HG03558 (cell line): ENCODE measurements at regions not wholly inside any gene's neighbourhood (a gene's known extent, or its start where the extent isn't known, plus 50 kb on each side); places are given as distances from the start of the nearest gene placed in this dataset.

ENCODE experiments used
- ATAC-seq: cut with Tn5 transposase; IDR thresholded peaks from one replicate; pipeline ENCODE4 v1.9.1; 2021; ENCODE audit warnings: moderate number of reproducible peaks; ENCODE audit not compliant: unreplicated experiment; ENCODE audit errors: extremely low read depth

DNA sequence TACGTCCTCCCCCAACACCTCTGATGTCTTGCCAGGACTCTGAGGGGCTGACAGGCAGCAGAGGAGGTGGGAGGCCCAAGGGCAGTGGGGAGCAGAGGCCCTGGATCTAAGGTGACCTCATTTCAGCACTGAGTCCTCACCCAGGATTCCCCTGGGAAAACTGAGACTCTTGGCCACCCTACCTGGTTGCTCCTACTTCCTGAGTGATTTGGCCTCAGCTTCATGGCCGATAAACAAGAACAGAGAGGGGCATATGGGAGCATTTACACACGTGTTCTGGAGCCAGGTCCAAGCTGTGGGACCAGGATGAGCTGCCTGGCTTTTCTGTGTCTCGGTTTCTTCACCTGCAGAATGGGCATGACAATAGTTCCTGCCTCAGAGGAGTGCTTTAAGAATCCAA lies 133.8 kb downstream of the ANKRD60 start:
- ATAC-seq: no peak

DNA sequence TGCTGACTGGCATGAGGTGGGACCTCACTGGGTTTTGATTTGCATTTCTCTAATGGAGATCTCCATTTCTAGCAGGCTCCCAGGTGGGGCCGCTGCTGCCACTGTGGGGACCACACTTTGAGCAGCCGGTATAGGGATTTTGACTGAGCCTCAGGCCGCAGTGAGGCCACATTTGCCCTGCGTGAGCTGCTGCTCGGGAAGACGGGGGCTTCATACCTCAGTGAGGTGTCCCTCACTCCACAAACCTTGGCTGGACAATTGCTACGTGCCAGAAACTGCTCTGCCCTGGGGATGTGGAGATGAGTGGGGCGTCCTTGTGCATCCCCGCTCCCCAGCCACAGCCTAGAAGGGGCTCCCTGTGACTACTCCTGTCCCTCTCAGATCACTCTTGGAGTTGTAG lies 134.3 kb downstream of the ANKRD60 start:
- ATAC-seq: no peak

DNA sequence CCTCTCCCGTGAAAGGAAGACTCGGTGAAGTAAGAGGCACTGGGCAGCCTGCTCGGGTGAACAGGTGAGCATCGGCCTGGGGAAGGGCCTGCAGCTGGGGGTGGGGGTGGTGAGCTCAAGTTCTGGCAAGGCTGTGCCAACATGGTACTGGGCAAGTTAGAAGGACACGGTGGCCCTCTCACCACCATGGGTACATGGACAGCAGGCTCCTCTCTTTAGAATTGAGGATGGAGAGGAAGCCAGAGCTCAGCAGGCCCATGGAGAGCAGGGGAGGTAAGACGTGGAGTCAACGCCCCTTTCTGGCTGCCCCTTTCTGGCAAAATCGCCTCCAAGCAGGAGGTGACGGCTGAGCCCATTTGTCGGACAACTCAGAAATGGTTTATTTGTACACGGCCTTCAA lies 135.6 kb downstream of the ANKRD60 start:
- ATAC-seq: no peak

DNA sequence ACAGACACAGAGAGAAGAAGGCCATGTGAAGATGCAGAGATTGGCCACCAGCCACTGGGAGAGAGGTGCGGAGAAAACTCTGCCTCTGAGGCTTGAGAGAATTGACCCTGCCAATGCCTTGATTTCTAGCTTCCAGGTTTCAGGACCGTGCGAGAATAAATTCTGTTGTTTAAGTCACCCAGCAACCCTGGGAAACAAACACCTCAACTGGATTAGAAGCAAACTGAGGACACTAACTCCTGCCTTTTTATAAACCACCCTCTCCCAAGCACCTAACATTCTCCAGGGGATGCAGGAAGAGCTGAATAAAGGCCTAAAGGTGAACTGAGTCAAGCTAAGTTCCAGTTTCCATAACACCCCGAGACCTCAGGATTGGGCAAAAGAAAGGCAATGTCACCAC lies 136.1 kb downstream of the ANKRD60 start:
- no peak for ATAC-seq

DNA sequence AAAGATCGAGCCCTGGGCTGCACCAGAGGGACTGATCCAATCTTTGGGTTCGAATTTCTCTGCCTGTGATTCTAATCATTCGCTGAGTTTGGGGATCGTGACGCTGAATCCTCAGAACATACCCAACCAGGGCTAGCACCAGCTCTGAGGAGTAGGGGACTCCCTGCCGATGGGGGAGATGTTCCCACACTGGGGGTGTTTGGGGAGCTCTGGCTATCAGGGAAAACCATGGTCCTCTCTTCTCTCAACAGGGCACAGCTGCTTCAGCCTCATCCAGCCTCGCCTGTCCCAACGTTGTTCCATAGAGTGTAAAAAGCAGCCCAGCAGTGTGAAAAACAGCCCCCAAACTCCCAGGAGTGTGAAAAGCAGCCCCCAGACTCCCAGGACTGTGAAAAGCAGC lies 136.6 kb downstream of the ANKRD60 start:
- no peak for ATAC-seq

DNA sequence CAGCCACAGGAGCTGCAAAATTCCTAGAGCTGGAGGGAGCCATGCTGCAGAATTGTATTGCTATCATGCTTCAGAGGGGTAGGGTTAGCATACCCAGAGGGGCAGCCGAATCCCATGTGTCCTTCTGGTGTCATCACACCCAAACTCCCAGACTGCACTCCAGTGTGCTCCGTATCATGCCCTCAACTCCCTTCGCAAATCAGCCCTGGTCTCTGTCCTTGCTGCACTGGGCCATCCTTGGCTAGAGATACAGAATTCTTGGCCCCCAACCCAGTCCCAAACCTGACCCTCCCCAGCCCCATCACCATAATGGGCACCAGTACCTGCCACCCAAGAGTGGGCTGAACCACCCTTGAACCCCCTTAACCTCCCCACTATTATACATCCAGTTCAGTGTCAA lies 138.3 kb downstream of the ANKRD60 start:
- ATAC-seq: no peak

DNA sequence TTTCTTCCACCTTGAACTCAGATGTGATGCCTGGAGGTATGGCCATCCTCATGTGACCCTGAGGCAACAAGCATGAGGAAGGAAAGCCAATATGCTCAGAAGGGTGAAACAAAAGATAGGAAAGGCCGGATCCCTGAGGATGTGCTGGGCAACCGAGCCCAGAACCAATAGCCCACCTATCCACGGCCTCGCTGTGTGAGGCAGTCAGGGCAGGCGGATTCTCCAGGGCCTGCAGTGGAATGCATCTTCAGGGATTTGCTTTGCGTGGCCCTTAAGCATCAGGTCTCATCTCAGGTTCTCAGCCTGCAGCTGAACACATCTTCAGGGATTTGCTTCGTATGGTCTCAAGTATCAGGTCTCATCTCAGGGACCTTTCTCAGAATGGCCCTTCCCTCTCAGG lies 139.8 kb downstream of the ANKRD60 start:
- ATAC-seq: no peak

DNA sequence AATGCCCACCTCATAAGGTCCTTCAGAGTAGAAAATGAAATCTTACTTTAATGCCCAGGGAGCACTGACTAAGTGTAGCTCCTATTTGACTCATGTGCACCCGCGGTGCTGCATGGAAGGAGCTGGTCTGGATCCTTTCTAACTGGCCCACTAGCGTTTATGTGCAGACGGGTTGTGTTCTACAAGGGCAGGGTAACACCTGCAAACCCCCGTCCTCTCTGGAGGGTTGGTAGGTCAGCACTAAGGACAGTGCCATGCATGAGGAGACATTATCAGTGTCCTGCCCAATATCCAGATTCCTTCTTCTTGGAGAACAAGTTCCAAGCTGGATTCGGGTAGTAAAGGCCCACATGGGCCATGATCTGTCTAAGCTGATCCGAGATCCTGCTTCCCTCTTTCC lies 140.3 kb downstream of the ANKRD60 start:
- no peak for ATAC-seq

DNA sequence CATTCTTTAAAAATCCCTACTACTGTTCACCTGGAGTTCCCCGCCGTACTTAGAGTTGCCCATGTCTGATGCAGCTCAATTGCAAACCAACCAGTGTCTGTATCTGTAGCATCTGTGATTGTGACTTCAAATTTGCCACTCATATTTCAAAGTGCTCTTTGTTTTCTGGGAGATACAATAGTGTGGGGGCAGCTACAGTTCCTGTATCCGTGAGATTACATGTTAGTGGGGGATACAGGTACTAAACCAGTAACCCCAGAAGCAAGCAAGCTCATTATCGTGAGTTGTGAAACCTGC lies 140.9 kb downstream of the ANKRD60 start:
- no peak for ATAC-seq

DNA sequence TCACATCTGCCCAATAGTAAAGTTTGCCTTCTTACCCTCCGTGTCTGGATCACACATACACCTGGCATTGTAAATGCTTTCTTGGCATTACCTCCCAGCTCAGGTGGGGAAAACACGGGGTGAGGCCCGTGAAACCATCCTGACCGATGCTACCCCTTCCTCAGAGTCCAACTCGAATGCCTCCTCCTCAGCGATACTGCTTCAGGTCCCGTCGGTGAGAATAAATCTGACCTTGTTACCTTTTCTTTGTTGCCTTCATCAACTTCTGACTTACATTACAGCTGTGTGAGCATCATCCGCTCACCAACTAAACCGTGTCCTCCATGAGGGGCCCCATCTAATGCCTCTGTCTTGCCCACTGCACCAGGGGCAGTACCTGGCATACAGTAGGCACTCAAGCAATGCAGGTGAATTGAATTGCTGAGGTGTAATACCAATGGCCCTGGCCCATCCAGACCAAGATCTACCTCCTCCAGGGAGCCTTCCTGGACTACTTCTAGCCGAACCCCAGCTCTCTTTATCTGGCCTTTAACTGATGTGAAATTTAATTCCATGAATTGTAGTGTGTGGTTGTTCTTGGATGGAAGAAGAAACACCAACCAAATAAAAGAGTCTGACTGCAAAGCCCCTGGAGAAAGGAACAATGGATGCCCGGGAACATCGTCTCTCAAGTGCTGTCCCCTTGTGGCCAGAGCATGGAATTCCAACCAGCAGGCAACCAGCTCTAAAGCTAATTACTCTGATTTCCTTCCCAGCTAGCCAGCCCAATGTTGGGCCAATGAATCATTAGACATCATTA lies 141.5 kb downstream of the ANKRD60 start:
- ATAC-seq: no peak

DNA sequence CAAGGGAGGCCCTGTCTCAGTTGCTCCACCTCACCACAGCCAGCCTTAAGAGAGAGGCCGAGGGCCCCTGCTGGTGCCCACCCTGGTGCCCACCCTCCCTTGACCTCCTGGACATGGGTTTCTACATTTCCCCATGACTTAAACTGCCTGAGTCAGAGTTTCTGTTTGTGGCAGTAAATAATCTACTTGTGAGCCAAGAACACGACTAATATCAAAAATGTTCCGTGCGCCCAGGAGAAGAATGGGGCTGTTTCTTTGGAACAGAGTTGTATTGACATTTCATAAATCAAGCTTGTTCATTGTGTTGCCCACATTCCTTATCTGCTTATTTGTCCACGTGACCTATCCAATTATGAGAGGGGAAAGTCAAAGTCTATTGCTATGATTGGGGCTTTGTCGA lies 143.5 kb downstream of the ANKRD60 start:
- no peak for ATAC-seq

DNA sequence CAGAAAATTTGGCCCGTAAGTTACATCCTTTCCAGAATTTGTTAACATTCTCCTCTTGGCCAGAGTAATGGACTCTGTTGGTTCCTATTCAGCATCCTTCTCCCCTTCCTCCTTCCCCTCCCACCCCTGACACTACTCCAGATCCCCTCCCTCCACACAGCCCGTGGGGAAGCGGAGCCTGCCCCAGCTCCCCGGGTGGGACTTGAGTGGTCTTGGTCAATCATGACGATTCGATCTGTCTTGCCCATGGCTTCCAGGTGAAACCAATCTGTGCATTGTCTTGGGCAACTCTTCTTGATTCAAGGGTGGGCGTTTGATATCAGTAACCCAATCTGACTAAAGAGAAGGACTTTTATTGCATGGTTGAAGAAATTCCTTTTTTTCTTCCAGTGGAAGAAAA lies 143.9 kb downstream of the ANKRD60 start:
- ATAC-seq: no peak

DNA sequence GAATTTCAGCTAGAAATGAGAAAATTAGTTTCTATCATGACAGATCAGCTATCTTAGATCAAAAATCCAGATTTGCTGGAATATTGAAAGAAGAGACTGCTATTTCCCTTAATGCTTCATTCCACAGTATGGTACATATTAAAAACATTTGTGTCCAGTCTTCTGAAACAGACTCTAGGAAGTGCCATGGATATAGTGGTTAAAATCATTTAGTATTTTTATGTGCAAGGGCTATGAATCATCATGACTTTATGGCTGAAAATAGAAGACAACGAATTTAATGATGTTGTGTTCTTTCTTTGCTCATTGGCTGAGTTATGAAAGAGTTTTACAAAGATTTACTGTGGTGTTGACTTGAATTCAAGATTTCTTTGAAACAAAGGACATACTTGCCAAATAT lies 146.6 kb downstream of the ANKRD60 start:
- no peak for ATAC-seq

DNA sequence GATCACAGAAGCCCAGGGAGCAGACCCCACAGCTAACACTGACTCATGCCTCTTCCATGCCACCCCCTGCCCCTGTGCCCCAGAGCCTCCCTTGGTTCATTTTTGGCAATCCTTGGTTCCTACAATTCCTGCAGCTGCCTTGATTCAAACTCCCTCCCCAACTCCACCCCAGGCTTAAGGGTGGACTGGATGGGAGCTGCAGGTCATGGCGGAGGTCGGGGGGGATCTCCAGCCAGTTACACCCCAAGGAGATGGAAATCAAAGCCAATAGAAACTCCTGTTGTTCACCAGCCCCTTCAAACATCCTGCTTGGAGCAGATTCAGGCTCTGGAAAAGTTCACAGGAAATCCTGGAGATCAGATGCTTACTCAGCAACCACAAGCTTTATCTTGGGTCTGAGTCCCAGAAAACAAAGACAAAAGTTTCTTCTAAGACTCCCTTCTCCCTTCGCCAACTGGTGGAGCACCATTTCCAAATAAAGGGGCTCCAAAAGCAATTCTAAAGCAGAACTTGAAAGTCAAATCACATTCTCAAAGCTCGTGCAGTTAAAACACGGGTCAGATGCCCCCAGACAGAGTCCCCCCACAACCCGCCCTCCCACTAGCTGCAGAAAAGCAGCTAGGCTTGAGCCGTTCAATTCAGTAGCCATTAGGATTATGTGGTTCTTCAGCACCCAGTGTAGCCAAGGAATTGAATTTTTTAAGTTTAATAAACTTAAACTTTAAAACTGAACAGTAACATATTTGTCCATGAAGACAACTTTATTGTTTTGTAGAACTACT lies 149.5 kb downstream of the ANKRD60 start:
- ATAC-seq: no peak

DNA sequence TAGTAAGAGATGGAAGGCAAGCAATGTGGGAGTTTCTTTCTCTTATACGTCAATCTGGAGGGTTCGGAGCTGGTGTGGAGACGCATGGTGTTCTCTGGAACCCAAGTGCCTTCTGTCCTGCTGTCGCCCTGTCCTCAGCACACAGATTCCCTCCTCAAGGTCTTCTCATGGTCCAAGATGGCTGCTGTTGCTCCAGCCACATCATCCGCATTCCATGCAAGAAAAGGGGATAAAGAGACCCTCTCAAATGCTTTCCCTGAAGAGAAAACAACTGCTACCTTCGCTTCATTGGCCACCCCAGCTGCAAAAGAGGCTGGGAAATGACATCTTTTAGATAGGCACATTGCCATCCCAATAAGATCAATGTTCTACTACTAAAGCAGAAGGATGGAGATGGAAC lies 151.2 kb downstream of the ANKRD60 start:
- ATAC-seq: no peak

DNA sequence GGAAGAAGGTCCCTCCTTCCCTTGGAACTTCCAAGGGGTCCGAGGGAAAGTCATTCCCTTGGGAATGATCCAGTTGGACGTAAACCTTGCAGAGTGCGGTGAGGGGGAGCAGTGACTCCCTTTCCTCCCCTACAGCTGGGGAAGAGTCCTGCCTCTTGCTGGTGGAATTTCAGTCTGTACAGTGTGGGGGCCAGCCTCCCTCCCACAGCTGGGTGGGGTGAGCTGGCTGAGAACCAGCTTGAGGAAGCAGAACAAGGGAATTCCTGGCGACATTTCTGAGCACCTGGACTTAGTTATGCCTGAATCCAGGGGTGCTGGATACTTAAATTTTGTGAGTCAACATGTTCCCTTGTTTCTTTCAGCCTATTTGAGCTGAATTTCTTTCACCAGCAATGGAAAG lies 152.0 kb downstream of the ANKRD60 start:
- no peak for ATAC-seq

DNA sequence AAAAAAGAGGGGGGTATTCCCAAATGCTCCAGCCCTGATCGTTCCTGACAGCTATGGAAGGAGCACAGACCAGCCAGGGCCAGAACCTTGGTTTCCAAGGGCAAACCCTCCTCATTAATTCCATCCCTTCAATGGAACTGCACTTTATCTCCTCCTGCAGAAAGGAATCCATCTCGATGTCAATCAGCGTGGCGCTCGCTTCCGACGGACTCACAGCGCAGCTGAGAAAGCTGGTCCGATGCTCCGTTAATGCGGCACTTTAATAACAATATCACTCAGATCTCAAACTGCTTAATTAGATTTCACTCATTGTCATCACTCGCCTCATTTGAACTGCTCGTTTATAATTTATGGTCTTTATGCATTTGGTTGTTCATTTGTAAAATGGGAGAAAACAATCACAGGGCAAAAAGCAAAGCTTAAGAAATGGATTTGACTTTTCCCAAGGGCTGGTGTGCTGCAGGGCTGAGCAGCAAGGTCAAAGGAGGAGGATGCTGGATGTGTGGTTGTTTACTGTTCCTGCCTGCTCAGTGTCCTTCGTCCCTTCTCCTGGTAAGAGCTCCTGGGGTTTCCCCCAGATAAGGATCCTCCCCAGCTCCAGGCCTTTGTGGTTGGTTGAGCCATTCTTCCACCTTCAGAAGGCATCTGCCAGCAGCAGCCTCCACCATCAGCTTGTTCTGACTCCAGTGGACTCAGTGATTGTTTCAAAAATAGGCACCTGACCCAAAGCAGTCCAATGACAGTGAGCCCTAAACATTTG lies 152.7 kb downstream of the ANKRD60 start:
- ATAC-seq: no peak

DNA sequence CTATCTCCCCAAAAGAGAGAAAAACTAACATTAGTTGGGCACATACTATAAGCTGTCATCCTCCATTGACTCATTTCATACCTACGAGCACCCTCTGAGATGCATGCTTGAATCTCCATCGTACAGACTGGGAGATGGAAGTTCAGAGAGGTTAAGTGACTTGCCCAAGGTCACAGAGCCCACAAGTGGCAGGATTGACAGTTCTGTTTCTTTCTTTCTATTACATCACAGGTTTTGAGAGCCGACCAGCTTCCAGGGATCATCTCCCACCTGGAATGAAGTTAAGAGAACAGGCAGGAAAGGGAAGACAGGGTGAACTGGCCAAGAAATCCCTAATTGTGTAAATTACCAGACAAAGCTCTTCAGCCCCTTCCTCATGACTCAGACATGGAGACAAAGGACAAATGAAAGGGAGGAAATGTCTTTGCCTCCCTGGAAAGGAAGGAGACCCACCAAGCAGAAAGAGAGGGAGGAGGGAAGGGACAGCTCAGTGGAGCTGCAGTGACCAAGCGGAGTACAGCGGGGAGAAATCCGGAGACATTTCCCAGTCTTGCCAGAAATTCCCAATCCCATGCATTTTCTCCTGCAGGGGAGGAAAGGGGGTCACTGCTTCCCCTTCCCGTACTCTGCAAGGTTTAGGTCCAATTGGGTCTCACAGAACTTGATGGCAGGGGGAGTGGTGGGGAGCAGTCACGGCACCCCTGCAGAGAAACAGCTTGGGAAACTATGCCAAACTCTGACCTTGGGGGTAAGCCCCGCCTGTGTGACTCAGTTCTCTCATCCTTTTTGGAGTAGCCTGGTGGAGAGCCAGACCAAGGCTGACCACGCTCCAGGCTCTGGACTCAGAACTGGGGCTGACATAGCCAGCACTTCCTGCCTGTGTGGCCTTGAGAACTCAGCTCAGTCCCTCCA lies 154.3 kb downstream of the ANKRD60 start:
- ATAC-seq: no peak

DNA sequence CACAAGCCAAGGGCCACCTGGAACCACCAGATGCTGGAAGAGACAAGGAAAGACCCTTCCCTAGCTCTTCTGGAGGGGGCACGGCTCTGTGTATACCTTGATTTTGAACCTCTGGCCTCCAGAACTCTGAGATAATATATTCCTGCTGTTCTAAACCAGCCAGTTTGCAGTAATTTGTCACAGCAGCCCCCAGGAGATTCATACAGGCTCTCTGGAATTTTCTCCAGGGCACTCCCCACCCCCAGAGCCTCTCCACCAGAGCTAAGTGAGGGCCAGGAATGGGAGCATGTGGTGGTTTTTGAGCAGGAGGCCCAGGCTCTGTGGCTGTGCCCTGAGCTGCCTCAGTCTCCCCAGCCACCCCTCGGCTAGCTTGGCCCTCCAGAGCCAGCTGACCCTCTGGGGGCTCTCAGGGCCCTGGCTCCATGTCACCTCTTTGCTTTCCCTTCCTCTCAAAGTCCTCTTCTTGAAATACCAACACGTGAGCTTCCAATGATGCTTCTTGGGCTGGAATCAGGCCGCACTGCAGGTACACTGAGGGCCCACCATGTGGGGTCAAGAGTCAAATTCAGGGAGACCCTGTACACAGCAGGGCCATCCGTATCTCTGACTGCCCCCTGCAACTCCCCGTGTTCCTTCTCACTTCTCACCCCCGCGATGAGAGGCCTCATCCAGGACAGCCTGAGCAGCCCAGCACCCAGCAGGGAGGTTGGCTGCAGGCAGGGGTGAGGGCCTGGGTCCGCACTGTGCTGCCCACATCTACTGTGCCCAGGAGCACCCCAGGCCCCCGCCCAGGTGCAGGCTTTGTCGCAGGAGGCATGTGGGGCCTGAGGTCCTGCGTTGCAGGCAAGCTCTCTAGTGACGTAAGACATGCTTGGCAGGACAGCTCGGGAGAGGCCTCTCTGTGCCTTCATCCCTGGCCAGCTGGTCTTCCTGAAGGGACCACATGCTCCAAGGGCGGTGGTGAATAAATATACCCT lies 155.5 kb downstream of the ANKRD60 start:
- no peak for ATAC-seq
